ENCODE measurements at regions not wholly inside any gene's neighbourhood (a gene's known extent, or its start where the extent isn't known, plus 50 kb on each side); places are given as distances from the start of the nearest gene placed in this dataset.

GRCh38 chr2:136389809-136390208 lies 271.9 kb upstream of the CXCR4 start:
- DNase-seq (ENCODE audit: low spot score): peak; percentile 36
- in situ Hi-C loops (cut with MboI; ENCODE audit: low sequenced_read_pairs, unreplicated experiment): loop anchor here (5.0 to 25.0 kb wide), 4 partner anchors 135 to 1403 kb away; no protein-coding TSS in a partner anchor
- TF ChIP-seq, protein P1, sequence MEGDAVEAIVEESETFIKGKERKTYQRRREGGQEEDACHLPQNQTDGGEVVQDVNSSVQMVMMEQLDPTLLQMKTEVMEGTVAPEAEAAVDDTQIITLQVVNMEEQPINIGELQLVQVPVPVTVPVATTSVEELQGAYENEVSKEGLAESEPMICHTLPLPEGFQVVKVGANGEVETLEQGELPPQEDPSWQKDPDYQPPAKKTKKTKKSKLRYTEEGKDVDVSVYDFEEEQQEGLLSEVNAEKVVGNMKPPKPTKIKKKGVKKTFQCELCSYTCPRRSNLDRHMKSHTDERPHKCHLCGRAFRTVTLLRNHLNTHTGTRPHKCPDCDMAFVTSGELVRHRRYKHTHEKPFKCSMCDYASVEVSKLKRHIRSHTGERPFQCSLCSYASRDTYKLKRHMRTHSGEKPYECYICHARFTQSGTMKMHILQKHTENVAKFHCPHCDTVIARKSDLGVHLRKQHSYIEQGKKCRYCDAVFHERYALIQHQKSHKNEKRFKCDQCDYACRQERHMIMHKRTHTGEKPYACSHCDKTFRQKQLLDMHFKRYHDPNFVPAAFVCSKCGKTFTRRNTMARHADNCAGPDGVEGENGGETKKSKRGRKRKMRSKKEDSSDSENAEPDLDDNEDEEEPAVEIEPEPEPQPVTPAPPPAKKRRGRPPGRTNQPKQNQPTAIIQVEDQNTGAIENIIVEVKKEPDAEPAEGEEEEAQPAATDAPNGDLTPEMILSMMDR (IDR thresholded peaks at IDR 0.05; ENCODE audit: borderline replicate concordance, control extremely low read depth, extremely low read depth, insufficient read depth, missing control alignments): no peak

- DNase-seq (ENCODE audit: low spot score): no peak
- in situ Hi-C loops (cut with MboI; ENCODE audit: low sequenced_read_pairs, unreplicated experiment): loop anchor here (5.0 to 25.0 kb wide), 4 partner anchors 131 to 1399 kb away; no protein-coding TSS in a partner anchor
- TF ChIP-seq, protein P1 (IDR thresholded peaks at IDR 0.05; ENCODE audit: borderline replicate concordance, control extremely low read depth, extremely low read depth, insufficient read depth, missing control alignments): no peak
Measured at GRCh38 chr2:136386046-136386445, 268.1 kb upstream of the CXCR4 start.

DNA sequence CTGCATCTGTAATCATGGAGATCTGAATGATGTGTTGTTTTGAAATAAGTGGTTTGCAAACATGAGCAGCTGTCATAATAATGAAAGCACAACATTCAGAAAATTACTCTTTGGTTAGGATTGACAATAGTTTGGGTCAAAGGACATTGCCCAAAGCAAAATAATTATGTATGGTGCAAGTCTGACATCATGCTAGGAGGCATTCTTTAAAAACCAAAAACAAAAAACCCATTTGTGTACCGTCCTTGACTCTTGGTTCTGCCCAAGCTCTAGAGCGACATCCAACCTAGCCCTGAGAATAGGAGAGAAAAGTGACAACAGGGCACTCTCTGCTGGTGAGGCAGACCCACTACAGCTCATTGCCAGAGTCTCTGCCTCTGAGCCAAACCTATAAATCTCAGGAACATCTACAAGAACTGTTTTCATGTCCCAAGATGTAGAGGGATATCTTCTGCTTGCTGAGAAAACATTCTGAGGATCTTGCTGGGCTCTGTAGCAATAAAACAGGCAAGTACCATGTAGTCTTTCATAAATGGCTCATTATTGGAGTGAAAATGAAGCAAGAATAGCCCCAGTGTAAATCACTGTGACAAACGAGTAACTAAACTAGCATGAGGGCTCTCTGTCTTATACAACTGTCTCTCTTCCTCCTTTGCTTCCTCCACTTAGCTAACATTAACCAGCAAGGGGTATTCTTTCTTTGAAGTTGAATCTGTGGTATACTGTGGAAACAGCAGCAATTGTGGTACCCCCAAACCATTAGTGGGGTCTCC lies 266.8 kb upstream of the CXCR4 start:
- peak; percentile 45 for DNase-seq (ENCODE audit: low spot score)
- in situ Hi-C loops (cut with MboI; ENCODE audit: low sequenced_read_pairs, unreplicated experiment): loop anchor here (5.0 to 25.0 kb wide), 4 partner anchors 130 to 1397 kb away; no protein-coding TSS in a partner anchor
- TF ChIP-seq, protein P1 (IDR thresholded peaks at IDR 0.05; ENCODE audit: borderline replicate concordance, control extremely low read depth, extremely low read depth, insufficient read depth, missing control alignments): peak; percentile 69

DNA sequence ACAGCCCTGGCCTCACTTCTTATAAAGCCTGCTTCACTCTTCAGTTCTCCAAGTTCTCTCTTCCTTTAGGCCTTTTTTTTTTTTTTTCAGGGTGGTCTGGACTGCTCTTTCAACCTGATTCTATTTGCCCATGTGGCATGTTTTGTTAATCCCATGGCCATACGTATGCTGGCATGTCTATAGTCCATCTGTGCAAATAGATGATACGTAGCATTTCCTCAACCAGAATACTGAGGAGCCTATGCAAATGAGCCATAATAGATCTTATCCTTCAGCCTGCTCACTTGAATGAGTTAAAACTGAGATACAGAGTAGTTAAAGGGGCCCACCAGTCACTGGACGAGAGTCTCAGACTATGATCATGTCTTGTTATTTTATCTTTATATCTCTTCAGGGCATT lies 265.2 kb upstream of the CXCR4 start:
- TF ChIP-seq, protein P1 (IDR thresholded peaks at IDR 0.05; ENCODE audit: borderline replicate concordance, control extremely low read depth, extremely low read depth, insufficient read depth, missing control alignments): no peak
- in situ Hi-C loops (cut with MboI; ENCODE audit: low sequenced_read_pairs, unreplicated experiment): loop anchor here (10.0 to 25.0 kb wide), 3 partner anchors 128 to 1396 kb away; no protein-coding TSS in a partner anchor
- DNase-seq (ENCODE audit: low spot score): no peak

GRCh38 chr2:136381722-136382633 lies 264.0 kb upstream of the CXCR4 start:
- DNase-seq (ENCODE audit: low spot score): peak; percentile 55
- TF ChIP-seq, protein P1 (IDR thresholded peaks at IDR 0.05; ENCODE audit: borderline replicate concordance, control extremely low read depth, extremely low read depth, insufficient read depth, missing control alignments): no peak
- in situ Hi-C loops (cut with MboI; ENCODE audit: low sequenced_read_pairs, unreplicated experiment): loop anchor here (10.0 to 25.0 kb wide), 3 partner anchors 127 to 1395 kb away; no protein-coding TSS in a partner anchor

GRCh38 chr2:136381245-136381644 lies 263.3 kb upstream of the CXCR4 start:
- DNase-seq (ENCODE audit: low spot score): no peak
- TF ChIP-seq, protein P1 (IDR thresholded peaks at IDR 0.05; ENCODE audit: borderline replicate concordance, control extremely low read depth, extremely low read depth, insufficient read depth, missing control alignments): no peak
- in situ Hi-C loops (cut with MboI; ENCODE audit: low sequenced_read_pairs, unreplicated experiment): loop anchor here (10.0 to 25.0 kb wide), 3 partner anchors 126 to 1394 kb away; no protein-coding TSS in a partner anchor
